Neural progenitor cell (in vitro differentiated cells): ENCODE measurements at regions not wholly inside any gene's neighbourhood (a gene's known extent, or its start where the extent isn't known, plus 50 kb on each side); places are given as distances from the start of the nearest gene placed in this dataset.

Experiments
- DNase-seq: peaks from one replicate; pipeline ENCODE4 v3.0.0-alpha.2; 2016; ENCODE audit warnings: low spot score
- H2AFZ ChIP-seq: fragments of 200-600 bp; sonication (generic); replicated peaks from 2 replicates; pipeline ENCODE4 v1.6.1; 2016; ENCODE audit warnings: antibody characterized with exemption
- H3F3A ChIP-seq: fragments of 200-600 bp; sonication (generic); 2 replicates; pipeline ENCODE4 v1.6.1; 2016; ENCODE audit warnings: antibody characterized with exemption, low read depth
- H3K27ac ChIP-seq: fragments of 200-600 bp; sonication (generic); 2 replicates; pipeline ENCODE4 v1.5.1; 2016; ENCODE audit warnings: mild to moderate bottlenecking
- H3K27me3 ChIP-seq: fragments of 200-600 bp; sonication (generic); 2 replicates; pipeline ENCODE4 v1.6.1; 2016; ENCODE audit warnings: mild to moderate bottlenecking, moderate library complexity
- H3K36me3 ChIP-seq: fragments of 200-600 bp; sonication (generic); 2 replicates; pipeline ENCODE4 v1.5.1; 2016
- H3K4me1 ChIP-seq: fragments of 200-600 bp; sonication (generic); 2 replicates; pipeline ENCODE4 v1.6.1; 2016; ENCODE audit warnings: mixed run types
- H3K4me2 ChIP-seq: fragments of 200-600 bp; sonication (generic); 2 replicates; pipeline ENCODE4 v1.6.1; 2016
- H3K4me3 ChIP-seq: fragments of 200-600 bp; sonication (generic); 2 replicates; pipeline ENCODE4 v1.5.1; 2016
- H3K79me2 ChIP-seq: fragments of 200-600 bp; sonication (generic); 2 replicates; pipeline ENCODE4 v1.6.1; 2016; ENCODE audit warnings: low read depth
- H3K9ac ChIP-seq: fragments of 200-600 bp; sonication (generic); 2 replicates; pipeline ENCODE4 v1.6.1; 2016
- H3K9me3 ChIP-seq: fragments of 200-600 bp; sonication (generic); 2 replicates; pipeline ENCODE4 v1.5.1; 2016; ENCODE audit warnings: low read depth
- H4K20me1 ChIP-seq: fragments of 200-600 bp; sonication (generic); 2 replicates; pipeline ENCODE4 v1.6.1; 2016; ENCODE audit warnings: low read depth
- H3K27ac Mint-ChIP-seq: 3 replicates; pipeline ENCODE4 v1.8.0; 2021; ENCODE audit warnings: mixed read lengths
- H3K27me3 Mint-ChIP-seq: 2 replicates; pipeline ENCODE4 v1.8.0; 2022; ENCODE audit warnings: low read depth, mild to moderate bottlenecking, inconsistent platforms, moderate library complexity, mixed read lengths; ENCODE audit not compliant: insufficient read depth
- H3K36me3 Mint-ChIP-seq: 3 replicates; pipeline ENCODE4 v1.8.0; 2021; ENCODE audit warnings: mixed read lengths
- H3K4me1 Mint-ChIP-seq: 3 replicates; pipeline ENCODE4 v1.8.0; 2021; ENCODE audit warnings: mixed read lengths
- H3K4me3 Mint-ChIP-seq: 3 replicates; pipeline ENCODE4 v1.8.0; 2021; ENCODE audit warnings: mild to moderate bottlenecking, moderate library complexity, mixed read lengths
- H3K9me3 Mint-ChIP-seq: 3 replicates; pipeline ENCODE4 v1.8.0; 2020; ENCODE audit warnings: mixed read lengths
- EZH2 ChIP-seq: fragments of 200-600 bp; sonication (generic); IDR thresholded peaks from 2 replicates; pipeline ENCODE4 v1.6.1; 2017; ENCODE audit warnings: antibody characterized with exemption, mild to moderate bottlenecking, moderate library complexity
- EZH2phosphoT487 ChIP-seq: fragments of 200-600 bp; sonication (generic); IDR thresholded peaks from 2 replicates; pipeline ENCODE4 v1.6.1; 2017; ENCODE audit warnings: antibody characterized with exemption
- TF ChIP-seq, protein P1 (sequence below): fragments of 200-600 bp; sonication (generic); IDR thresholded peaks from 2 replicates; pipeline ENCODE4 v1.5.1; 2017; ENCODE audit warnings: antibody characterized with exemption, mild to moderate bottlenecking

DNA sequence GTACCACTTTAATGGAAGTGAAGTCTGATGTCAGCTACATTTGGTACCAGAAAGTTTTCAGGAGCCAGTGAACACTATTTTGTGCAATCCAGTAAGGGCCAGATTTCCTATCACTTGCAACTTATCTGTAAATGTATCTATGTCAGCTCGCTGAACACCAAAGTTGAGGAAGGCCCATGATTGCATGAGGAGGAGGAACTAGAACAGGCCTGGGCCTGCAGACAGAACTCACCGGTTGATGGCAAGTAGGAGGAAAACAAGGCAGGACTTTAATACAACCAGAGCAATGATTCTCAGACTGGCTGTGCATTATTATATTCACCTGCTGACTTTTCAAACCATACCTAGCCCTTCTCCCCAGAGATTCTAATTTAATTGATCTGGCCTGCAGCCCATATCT lies 540.2 kb downstream of the CETN3 start:
- Histone ChIP-seq H3K79me2 (no peaks in the 10 kb centered on the region), H3K36me3 (no peaks in the 10 kb centered on the region), H2AFZ (peak overlapping the region; percentile 50), H3K27ac (no peak overlapping the region), H3K4me1 (peaks cover 3% of the 10 kb centered on the region), H3K4me3 (no peak overlapping the region), H4K20me1 (no peaks in the 10 kb centered on the region), H3F3A (no peaks in the 10 kb centered on the region), H3K9me3 (no peaks in the 10 kb centered on the region), H3K4me2 (no peak overlapping the region), H3K27me3 (no peaks in the 10 kb centered on the region), H3K9ac (no peak overlapping the region)
- Mint-ChIP-seq H3K4me1 (no peaks in the 10 kb centered on the region), H3K9me3 (no peaks in the 10 kb centered on the region), H3K36me3 (no peaks in the 10 kb centered on the region), H3K4me3 (no peak overlapping the region), H3K27ac (no peak overlapping the region), H3K27me3 (no peaks in the 10 kb centered on the region)
- TF ChIP-seq, protein P1, sequence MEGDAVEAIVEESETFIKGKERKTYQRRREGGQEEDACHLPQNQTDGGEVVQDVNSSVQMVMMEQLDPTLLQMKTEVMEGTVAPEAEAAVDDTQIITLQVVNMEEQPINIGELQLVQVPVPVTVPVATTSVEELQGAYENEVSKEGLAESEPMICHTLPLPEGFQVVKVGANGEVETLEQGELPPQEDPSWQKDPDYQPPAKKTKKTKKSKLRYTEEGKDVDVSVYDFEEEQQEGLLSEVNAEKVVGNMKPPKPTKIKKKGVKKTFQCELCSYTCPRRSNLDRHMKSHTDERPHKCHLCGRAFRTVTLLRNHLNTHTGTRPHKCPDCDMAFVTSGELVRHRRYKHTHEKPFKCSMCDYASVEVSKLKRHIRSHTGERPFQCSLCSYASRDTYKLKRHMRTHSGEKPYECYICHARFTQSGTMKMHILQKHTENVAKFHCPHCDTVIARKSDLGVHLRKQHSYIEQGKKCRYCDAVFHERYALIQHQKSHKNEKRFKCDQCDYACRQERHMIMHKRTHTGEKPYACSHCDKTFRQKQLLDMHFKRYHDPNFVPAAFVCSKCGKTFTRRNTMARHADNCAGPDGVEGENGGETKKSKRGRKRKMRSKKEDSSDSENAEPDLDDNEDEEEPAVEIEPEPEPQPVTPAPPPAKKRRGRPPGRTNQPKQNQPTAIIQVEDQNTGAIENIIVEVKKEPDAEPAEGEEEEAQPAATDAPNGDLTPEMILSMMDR: no peak
- TF ChIP-seq EZH2phosphoT487 (no peak), EZH2 (no peak)
- DNase-seq: no peak

DNA sequence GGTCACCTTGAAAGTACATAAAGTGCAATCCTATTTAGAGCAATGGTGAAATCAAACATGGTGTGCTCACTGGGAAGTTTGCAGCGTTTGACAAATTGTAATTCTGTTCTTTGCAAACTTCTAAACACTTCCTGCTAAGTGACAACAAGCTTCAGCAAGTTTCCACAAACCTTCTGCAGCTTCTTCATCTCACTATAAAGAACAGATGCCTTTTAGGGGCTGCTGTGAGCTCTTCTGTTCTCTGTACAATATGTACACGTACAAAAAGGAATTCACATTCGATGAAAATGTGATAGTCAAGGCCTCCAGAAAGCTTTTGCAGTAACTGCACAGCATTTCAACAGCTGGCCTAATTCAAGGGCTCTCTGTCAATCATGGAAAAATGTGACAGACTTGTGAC lies 543.1 kb downstream of the CETN3 start:
- no peak overlapping the region for H2AFZ ChIP-seq
- H3K9ac ChIP-seq: no peak overlapping the region
- H3K9me3 ChIP-seq: no peaks in the 10 kb centered on the region
- DNase-seq: no peak
- no peak overlapping the region for H3K4me2 ChIP-seq
- no peak for TF ChIP-seq EZH2
- TF ChIP-seq EZH2phosphoT487: no peak
- TF ChIP-seq, protein P1: no peak
- Mint-ChIP-seq H3K27me3 (no peaks in the 10 kb centered on the region), H3K4me1 (no peaks in the 10 kb centered on the region), H3K27ac (no peak overlapping the region), H3K9me3 (no peaks in the 10 kb centered on the region), H3K4me3 (no peak overlapping the region), H3K36me3 (no peaks in the 10 kb centered on the region)
- H4K20me1 ChIP-seq: no peaks in the 10 kb centered on the region
- no peaks in the 10 kb centered on the region for H3F3A ChIP-seq
- H3K27me3 ChIP-seq: no peaks in the 10 kb centered on the region
- no peaks in the 10 kb centered on the region for H3K4me1 ChIP-seq
- H3K27ac ChIP-seq: no peak overlapping the region
- H3K36me3 ChIP-seq: no peaks in the 10 kb centered on the region
- H3K79me2 ChIP-seq: no peaks in the 10 kb centered on the region
- H3K4me3 ChIP-seq: no peak overlapping the region

DNA sequence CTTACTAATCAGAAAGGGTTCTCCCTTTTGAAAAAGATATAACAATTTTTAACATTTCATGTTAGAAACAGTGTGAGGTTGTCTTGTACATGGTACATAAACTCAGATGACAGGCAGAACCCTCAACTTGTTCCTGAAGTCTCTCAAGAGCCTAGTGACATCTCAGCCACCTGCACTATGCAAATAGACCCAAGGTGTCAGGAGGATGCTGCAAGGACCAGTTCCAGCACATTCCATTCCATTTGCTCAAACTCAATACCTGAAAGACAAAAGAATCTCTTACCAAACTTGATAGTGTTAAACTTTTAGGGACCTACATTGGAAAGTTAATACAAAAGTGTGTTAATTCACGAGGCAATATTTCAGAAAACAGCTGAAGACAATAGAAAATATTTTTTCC lies 544.6 kb downstream of the CETN3 start:
- no peaks in the 10 kb centered on the region for H3F3A ChIP-seq
- H3K79me2 ChIP-seq: no peaks in the 10 kb centered on the region
- Mint-ChIP-seq H3K27me3 (no peaks in the 10 kb centered on the region), H3K4me3 (no peak overlapping the region), H3K27ac (no peak overlapping the region), H3K9me3 (no peaks in the 10 kb centered on the region), H3K36me3 (no peaks in the 10 kb centered on the region), H3K4me1 (no peaks in the 10 kb centered on the region)
- no peak overlapping the region for H3K27ac ChIP-seq
- no peaks in the 10 kb centered on the region for H3K27me3 ChIP-seq
- no peaks in the 10 kb centered on the region for H4K20me1 ChIP-seq
- no peaks in the 10 kb centered on the region for H3K4me1 ChIP-seq
- H3K4me3 ChIP-seq: no peak overlapping the region
- H3K4me2 ChIP-seq: no peak overlapping the region
- TF ChIP-seq EZH2 (no peak), EZH2phosphoT487 (no peak)
- TF ChIP-seq, protein P1: no peak
- no peak overlapping the region for H2AFZ ChIP-seq
- H3K9ac ChIP-seq: no peak overlapping the region
- no peak for DNase-seq
- no peaks in the 10 kb centered on the region for H3K9me3 ChIP-seq
- no peaks in the 10 kb centered on the region for H3K36me3 ChIP-seq

DNA sequence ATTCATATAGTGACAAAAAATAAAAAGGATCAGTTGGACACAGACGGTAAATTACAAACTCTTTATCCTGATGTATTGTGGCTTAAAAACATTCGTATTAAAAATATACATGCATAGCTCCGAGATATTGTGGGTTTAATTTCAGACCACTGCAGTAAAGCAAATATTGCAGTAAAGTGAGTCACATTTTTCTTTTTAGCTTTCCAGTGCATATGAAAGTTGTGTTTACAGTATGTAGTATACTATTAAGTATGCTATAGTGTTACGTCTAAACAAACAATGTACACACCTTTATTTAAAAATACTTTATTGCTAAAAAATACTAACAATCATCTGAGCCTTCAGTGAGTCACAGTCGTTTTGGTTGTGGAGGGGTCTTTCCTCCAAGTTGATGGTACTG lies 551.8 kb downstream of the CETN3 start:
- no peak for DNase-seq
- Histone ChIP-seq H3K4me3 (no peak overlapping the region), H3K9ac (no peak overlapping the region), H4K20me1 (no peaks in the 10 kb centered on the region), H3F3A (no peaks in the 10 kb centered on the region), H2AFZ (no peak overlapping the region), H3K27me3 (no peaks in the 10 kb centered on the region), H3K79me2 (no peaks in the 10 kb centered on the region), H3K36me3 (no peaks in the 10 kb centered on the region), H3K4me1 (no peaks in the 10 kb centered on the region), H3K4me2 (no peak overlapping the region), H3K27ac (no peak overlapping the region), H3K9me3 (no peaks in the 10 kb centered on the region)
- H3K9me3 Mint-ChIP-seq: peaks cover 8% of the 10 kb centered on the region
- peaks cover 2% of the 10 kb centered on the region for H3K27me3 Mint-ChIP-seq
- TF ChIP-seq EZH2phosphoT487 (no peak), EZH2 (no peak)
- TF ChIP-seq, protein P1: no peak
- H3K4me1 Mint-ChIP-seq: peaks cover 4% of the 10 kb centered on the region
- no peak overlapping the region for H3K4me3 Mint-ChIP-seq
- H3K36me3 Mint-ChIP-seq: no peaks in the 10 kb centered on the region
- H3K27ac Mint-ChIP-seq: no peak overlapping the region
